ENCODE measurements at regions not wholly inside any gene's neighbourhood (a gene's known extent, or its start where the extent isn't known, plus 50 kb on each side); places are given as distances from the start of the nearest gene placed in this dataset.

- H4K20me1 ChIP-seq (ENCODE audit: insufficient read depth), result no peaks in the 10 kb centered on the region
- no peaks in the 10 kb centered on the region for H3K79me2 ChIP-seq (ENCODE audit: insufficient read depth)
- no peak overlapping the region for H2AFZ ChIP-seq (ENCODE audit: low read depth)
- no peak overlapping the region for H3K9ac ChIP-seq
- WGBS (ENCODE audit: low lambda C conversion rate), result 51% methylated on average over 9 of the region's 9 CpGs
- no peaks in the 10 kb centered on the region for H3K9me3 ChIP-seq
- DNase-seq, result no peak
- H3K4me1 ChIP-seq (ENCODE audit: control insufficient read depth in 1 of 2, insufficient read depth in 2 of 2, low read depth in 1 of 2, low read length in 1 of 2), result 0 out of 4 replicates have a peak, but pooled peaks cover 0 to 3% of the 10 kb centered on the region in 2 experiments
- H3K27ac ChIP-seq (ENCODE audit: low read depth in 2 of 2, low read length in 1 of 2), result no peak overlapping the region
- no peaks in the 10 kb centered on the region for H3K27me3 ChIP-seq (ENCODE audit: insufficient read depth)
- H3K4me3 ChIP-seq (ENCODE audit: low read depth in 2 of 2, low read length in 1 of 2), result no peak overlapping the region
- H3K9me2 ChIP-seq, result no peaks in the 10 kb centered on the region
- ChIA-PET POLR2A (no interaction called here), CTCF (no interaction called here)
- TF ChIP-seq TAF1 (IDR thresholded peaks at IDR 0.05; ENCODE audit: borderline replicate concordance, low read depth, low read length) (no peak), FOXJ3 (CRISPR knock-in tag; IDR thresholded peaks at IDR 0.05) (no peak), REST (IDR thresholded peaks at IDR 0.05; ENCODE audit: low read depth, low read length) (no peak), TEAD4 (IDR thresholded peaks at IDR 0.05; ENCODE audit: borderline replicate concordance, insufficient read depth) (no peak), NFIC (IDR thresholded peaks at IDR 0.05; ENCODE audit: borderline replicate concordance) (no peak), RFX5 (IDR thresholded peaks at IDR 0.05; ENCODE audit: low read length) (no peak), MAX (IDR thresholded peaks at IDR 0.05; ENCODE audit: low read depth) (no peak), RCOR1 (IDR thresholded peaks at IDR 0.05; ENCODE audit: low read length) (no peak), USF2 (IDR thresholded peaks at IDR 0.05; ENCODE audit: borderline replicate concordance, low read depth, low read length) (no peak), YY1 (IDR thresholded peaks at IDR 0.05; ENCODE audit: low read depth) (no peak), TCF12 (IDR thresholded peaks at IDR 0.05) (no peak), RXRA (IDR thresholded peaks at IDR 0.05; ENCODE audit: borderline replicate concordance, low read depth) (no peak), EZH2phosphoT487 (IDR thresholded peaks at IDR 0.05; ENCODE audit: borderline replicate concordance, low read depth) (no peak), MXI1 (IDR thresholded peaks at IDR 0.05; ENCODE audit: low read depth, low read length) (no peak), GABPA (IDR thresholded peaks at IDR 0.05; ENCODE audit: low read depth) (no peak), ELF1 (IDR thresholded peaks at IDR 0.05) (no peak)
- H3F3A ChIP-seq (replicated peaks; ENCODE audit: insufficient read depth), result no peaks in the 10 kb centered on the region
- no peaks in the 10 kb centered on the region for H3K36me3 ChIP-seq (replicated peaks in 1 of 2; ENCODE audit: control insufficient read depth in 1 of 2, insufficient read depth in 2 of 2, low read length in 1 of 2)
- no peak overlapping the region for H3K4me2 ChIP-seq
Observed at GRCh38 chr3:188003188-188004171, 150.5 kb upstream of the LPP start.

Data from SK-N-SH (cell line).